GM23338 (cell line): ENCODE measurements at regions not wholly inside any gene's neighbourhood (a gene's known extent, or its start where the extent isn't known, plus 50 kb on each side); places are given as distances from the start of the nearest gene placed in this dataset.

Source experiments
- ATAC-seq: fragments of 200-7000 bp; cut with Tn5 transposase; 3 replicates; pipeline ENCODE4 v1.9.1; 2020
- DNase-seq: peaks from one replicate; pipeline ENCODE4 v3.0.0-alpha.2; 2015; ENCODE audit warnings: low spot score
- H2AFZ ChIP-seq: fragments of 200-600 bp; sonication (generic); 2 replicates; pipeline ENCODE4 v1.8.0; 2016; ENCODE audit warnings: antibody characterized with exemption, mild to moderate bottlenecking, moderate library complexity
- H3F3A ChIP-seq: fragments of 200-600 bp; sonication (generic); replicated peaks from 2 replicates; pipeline ENCODE4 v1.8.0; 2017; ENCODE audit warnings: antibody characterized with exemption, mixed run types, low read depth
- H3K27ac ChIP-seq: fragments of 200-600 bp; sonication (generic); 2 replicates; pipeline ENCODE4 v1.6.1; 2016; ENCODE audit warnings: low read depth
- H3K27me3 ChIP-seq: fragments of 200-600 bp; sonication (generic); 2 replicates; pipeline ENCODE4 v1.8.0; 2016; ENCODE audit warnings: mild to moderate bottlenecking, mixed run types, moderate library complexity; ENCODE audit not compliant: insufficient read depth
- H3K36me3 ChIP-seq: fragments of 200-600 bp; sonication (generic); 2 replicates; pipeline ENCODE4 v1.8.0; 2016; ENCODE audit warnings: mild to moderate bottlenecking; ENCODE audit not compliant: insufficient read depth
- H3K4me1 ChIP-seq: fragments of 200-600 bp; sonication (generic); 2 replicates; pipeline ENCODE4 v1.8.0; 2016; ENCODE audit warnings: mild to moderate bottlenecking, moderate library complexity; ENCODE audit not compliant: insufficient read depth
- H3K4me2 ChIP-seq: fragments of 200-600 bp; sonication (generic); 2 replicates; pipeline ENCODE4 v1.7.1; 2017; ENCODE audit warnings: mixed run types
- H3K4me3 ChIP-seq: fragments of 200-600 bp; sonication (generic); 2 replicates; pipeline ENCODE4 v1.6.1; 2016; ENCODE audit warnings: mixed run types
- H3K79me2 ChIP-seq: fragments of 200-600 bp; sonication (generic); replicated peaks from 2 replicates; pipeline ENCODE4 v1.8.0; 2017; ENCODE audit warnings: mild to moderate bottlenecking; ENCODE audit not compliant: insufficient read depth
- H3K9me2 ChIP-seq: fragments of 200-600 bp; sonication (generic); 2 replicates; pipeline ENCODE4 v1.8.0; 2017; ENCODE audit not compliant: insufficient read depth
- H4K20me1 ChIP-seq: fragments of 200-600 bp; sonication (generic); replicated peaks from 2 replicates; pipeline ENCODE4 v1.8.0; 2017; ENCODE audit warnings: mild to moderate bottlenecking; ENCODE audit not compliant: insufficient read depth
- H3K27ac Mint-ChIP-seq: 2 replicates; pipeline ENCODE4 v1.8.0; 2020; ENCODE audit warnings: inconsistent platforms, mild to moderate bottlenecking, moderate library complexity, mixed read lengths
- H3K27me3 Mint-ChIP-seq: 3 replicates; pipeline ENCODE4 v1.8.0; 2022; ENCODE audit warnings: low read depth, mild to moderate bottlenecking, moderate library complexity, mixed read lengths, inconsistent platforms; ENCODE audit not compliant: insufficient read depth, poor library complexity
- H3K36me3 Mint-ChIP-seq: 3 replicates; pipeline ENCODE4 v1.8.0; 2021; ENCODE audit warnings: low read depth, mild to moderate bottlenecking, inconsistent platforms, moderate library complexity, mixed read lengths
- H3K4me1 Mint-ChIP-seq: 3 replicates; pipeline ENCODE4 v1.8.0; 2020; ENCODE audit warnings: mild to moderate bottlenecking, inconsistent platforms, mixed read lengths
- H3K4me3 Mint-ChIP-seq: 3 replicates; pipeline ENCODE4 v1.8.0; 2021; ENCODE audit warnings: moderate library complexity, mild to moderate bottlenecking, inconsistent platforms, mixed read lengths
- H3K9me3 Mint-ChIP-seq: 3 replicates; pipeline ENCODE4 v1.8.0; 2020; ENCODE audit warnings: moderate library complexity, mild to moderate bottlenecking, inconsistent platforms, mixed read lengths
- CTCF ChIP-seq, 2 experiments: fragments of 200-600 bp in 1 of 2; sonication (generic) in 1 of 2; conservative IDR thresholded peaks; 2 replicates each; pipeline versions ENCODE4 v1.5.1 to v1.6.1; 2016 to 2017; ENCODE audit warnings: antibody characterized with exemption in 2 of 2, low read depth in 2 of 2, mild to moderate bottlenecking in 2 of 2, moderate library complexity in 1 of 2
- EZH2 ChIP-seq: fragments of 200-600 bp; sonication (generic); IDR thresholded peaks from one replicate; pipeline ENCODE4 v1.8.0; 2017; ENCODE audit warnings: antibody characterized with exemption, mild to moderate bottlenecking, low read depth; ENCODE audit not compliant: unreplicated experiment
- EZH2phosphoT487 ChIP-seq: fragments of 200-600 bp; sonication (generic); IDR thresholded peaks from one replicate; pipeline ENCODE4 v1.8.1; 2018; ENCODE audit warnings: antibody characterized with exemption; ENCODE audit not compliant: unreplicated experiment
- NANOG ChIP-seq: IDR thresholded peaks from 2 replicates; pipeline ENCODE4 v1.6.1; 2016; ENCODE audit warnings: antibody characterized with exemption, borderline replicate concordance
- POLR2AphosphoS5 ChIP-seq: IDR thresholded peaks from 2 replicates; pipeline ENCODE4 v1.6.1; 2016; ENCODE audit warnings: antibody characterized with exemption, low read depth
- REST ChIP-seq: IDR thresholded peaks from one replicate; pipeline ENCODE4 v1.6.1; 2018; ENCODE audit warnings: antibody characterized with exemption; ENCODE audit not compliant: unreplicated experiment
- STAT1 ChIP-seq: IDR thresholded peaks from one replicate; pipeline ENCODE4 v1.6.1; 2016; ENCODE audit warnings: antibody characterized with exemption; ENCODE audit not compliant: unreplicated experiment
- ZNF331 ChIP-seq: fragments of 250-450 bp; sonication (Bioruptor Pico); IDR thresholded peaks from 2 replicates; pipeline ENCODE4 v1.5.0; 2020; ENCODE audit warnings: low read depth, mild to moderate bottlenecking, moderate library complexity
- ZNF462 ChIP-seq: fragments of 250-450 bp; sonication (Bioruptor Pico); IDR thresholded peaks from 2 replicates; pipeline ENCODE4 v1.5.0; 2020; ENCODE audit warnings: mild to moderate bottlenecking, moderate library complexity

- Mint-ChIP-seq H3K27me3 (peaks cover 2% of the 10 kb centered on the region), H3K27ac (no peak overlapping the region), H3K36me3 (no peaks in the 10 kb centered on the region), H3K4me1 (peaks cover 20% of the 10 kb centered on the region), H3K4me3 (no peak overlapping the region), H3K9me3 (no peaks in the 10 kb centered on the region)
- no peak overlapping the region for H3K27ac ChIP-seq
- no peak overlapping the region for H3K4me3 ChIP-seq
- TF ChIP-seq EZH2phosphoT487: no peak
- TF ChIP-seq EZH2: no peak
- no peak for TF ChIP-seq REST
- TF ChIP-seq ZNF331: no peak
- no peak for TF ChIP-seq NANOG
- TF ChIP-seq ZNF462 (CRISPR knock-in tag): no peak
- no peak for TF ChIP-seq CTCF (conservative IDR thresholded peaks at IDR 0.05; ENCODE audit: low read depth in 2 of 2)
- no peak for TF ChIP-seq POLR2AphosphoS5
- no peak for TF ChIP-seq STAT1
- no peak overlapping the region for H2AFZ ChIP-seq
- DNase-seq: no peak
- H3K4me1 ChIP-seq: peaks cover 9% of the 10 kb centered on the region
- H3K27me3 ChIP-seq: no peaks in the 10 kb centered on the region
- no peaks in the 10 kb centered on the region for H3K9me2 ChIP-seq
- H3F3A ChIP-seq: no peaks in the 10 kb centered on the region
- no peaks in the 10 kb centered on the region for H3K79me2 ChIP-seq
- ATAC-seq: no peak
- no peak overlapping the region for H3K4me2 ChIP-seq
- no peaks in the 10 kb centered on the region for H4K20me1 ChIP-seq
- no peaks in the 10 kb centered on the region for H3K36me3 ChIP-seq
These were observed 357.9 kb upstream of the TSHZ2 start for GRCh38 chr20:52614051-52614863.
